22Rv1 (cell line): ENCODE measurements at regions not wholly inside any gene's neighbourhood (a gene's known extent, or its start where the extent isn't known, plus 50 kb on each side); places are given as distances from the start of the nearest gene placed in this dataset.

ENCODE experiments used
- H3K27ac ChIP-seq: fragments of 450-650 bp; 2 replicates; pipeline ENCODE4 v1.5.1; 2017
- CTCF ChIP-seq: fragments of 450-650 bp; IDR thresholded peaks from 2 replicates; pipeline ENCODE4 v1.5.1; 2017; ENCODE audit warnings: mild to moderate bottlenecking
- ZFX ChIP-seq: fragments of 450-650 bp; IDR thresholded peaks from 2 replicates; pipeline ENCODE4 v1.6.1; 2017; ENCODE audit warnings: antibody characterized with exemption, borderline replicate concordance

DNA sequence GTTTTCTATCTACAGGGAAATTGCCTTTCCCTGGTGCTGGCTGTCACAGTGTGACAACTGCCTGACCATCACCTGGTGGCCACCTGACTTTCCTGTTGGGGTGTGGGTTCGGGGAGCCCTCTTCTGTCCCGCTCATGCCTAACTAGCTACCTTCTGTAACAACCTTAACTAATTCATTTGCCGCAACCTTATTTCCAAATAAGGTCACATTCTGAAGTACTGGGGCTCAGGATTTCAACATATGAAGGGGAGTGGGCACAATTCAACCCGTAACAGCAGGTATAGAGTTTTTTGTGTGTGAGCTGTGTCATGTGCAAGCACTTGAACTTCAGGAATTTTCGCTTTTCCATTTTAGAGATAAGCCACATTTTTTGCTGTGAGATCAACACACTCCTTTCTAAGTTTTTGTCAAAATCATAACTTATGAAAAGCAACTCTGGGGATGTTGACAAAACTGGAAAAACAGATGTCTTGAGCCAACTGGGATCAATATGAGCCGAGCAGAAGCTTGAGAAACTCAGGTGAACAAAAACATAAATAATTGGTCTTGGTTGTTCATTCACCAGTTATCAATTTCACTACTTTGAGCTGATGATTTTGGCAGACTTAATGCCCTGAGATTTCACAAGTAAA is 242.0 kb upstream of the RGMA start:
- H3K27ac ChIP-seq = no peak overlapping the region

GRCh38 chr15:93327364-93327763 is 238.4 kb upstream of the RGMA start:
- TF ChIP-seq ZFX (no peak), CTCF (no peak)
- H3K27ac ChIP-seq = no peak overlapping the region

More for the DNA sequence above, 242.0 kb upstream of the RGMA start:
- TF ChIP-seq CTCF (no peak), ZFX (no peak)

DNA sequence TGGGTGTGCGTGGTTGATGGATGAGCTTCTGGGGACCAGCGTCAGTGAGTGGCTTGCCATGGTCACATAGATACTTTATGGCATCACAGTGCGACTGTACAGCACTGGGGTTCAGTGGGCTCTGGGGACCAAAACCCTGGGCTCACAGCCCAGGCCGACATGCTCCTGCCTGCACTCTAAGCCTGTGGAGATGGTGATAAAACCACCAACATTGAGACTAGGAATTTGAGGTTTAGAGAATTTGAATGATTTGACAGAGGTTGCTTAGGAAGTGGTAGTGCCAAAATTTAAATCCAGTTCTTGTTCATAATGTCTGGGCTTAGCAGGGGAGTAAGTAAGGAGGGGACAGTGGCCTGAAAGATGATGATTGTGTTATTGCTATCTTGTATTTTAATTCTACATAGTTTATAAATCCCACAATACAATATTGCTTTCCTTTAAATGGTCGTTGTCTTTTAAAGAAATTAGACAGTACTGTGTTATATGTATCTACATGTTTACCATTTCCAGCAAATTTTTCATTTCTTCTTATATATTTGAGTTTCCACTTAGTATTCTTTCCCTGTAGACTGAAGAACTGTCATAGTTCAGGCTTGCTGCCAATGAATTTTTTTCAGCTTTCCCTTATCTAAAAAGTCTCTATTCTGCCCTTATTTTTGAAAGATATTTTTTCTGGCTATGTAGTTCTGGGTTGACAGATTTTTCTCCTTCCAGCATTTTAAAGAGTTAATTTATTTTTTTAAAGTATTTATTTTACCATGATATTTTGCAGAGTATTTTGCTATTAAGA is 235.4 kb upstream of the RGMA start:
- TF ChIP-seq CTCF (no peak), ZFX (no peak)
- H3K27ac ChIP-seq = no peak overlapping the region

DNA sequence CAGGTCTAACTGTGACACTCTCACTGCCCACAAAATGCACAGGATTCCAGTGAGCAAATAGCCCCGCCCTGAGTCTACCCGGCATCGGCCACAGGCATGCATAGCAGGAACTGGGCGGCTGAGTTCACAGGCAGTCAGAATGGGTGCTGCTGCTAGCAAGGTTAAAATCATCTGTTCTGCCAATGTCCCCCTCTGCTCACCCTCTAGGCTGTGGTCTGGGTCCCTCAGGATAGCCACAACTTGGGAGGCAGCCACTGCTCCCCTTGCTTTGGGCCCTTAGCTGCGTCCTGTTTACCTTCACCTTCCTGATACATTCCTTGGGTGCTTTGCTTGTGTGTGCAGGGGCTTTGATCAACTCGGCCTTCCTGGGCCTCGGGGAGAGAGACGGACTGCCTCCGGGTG is 232.9 kb upstream of the RGMA start:
- TF ChIP-seq ZFX (no peak), CTCF (no peak)
- H3K27ac ChIP-seq = no peak overlapping the region

DNA sequence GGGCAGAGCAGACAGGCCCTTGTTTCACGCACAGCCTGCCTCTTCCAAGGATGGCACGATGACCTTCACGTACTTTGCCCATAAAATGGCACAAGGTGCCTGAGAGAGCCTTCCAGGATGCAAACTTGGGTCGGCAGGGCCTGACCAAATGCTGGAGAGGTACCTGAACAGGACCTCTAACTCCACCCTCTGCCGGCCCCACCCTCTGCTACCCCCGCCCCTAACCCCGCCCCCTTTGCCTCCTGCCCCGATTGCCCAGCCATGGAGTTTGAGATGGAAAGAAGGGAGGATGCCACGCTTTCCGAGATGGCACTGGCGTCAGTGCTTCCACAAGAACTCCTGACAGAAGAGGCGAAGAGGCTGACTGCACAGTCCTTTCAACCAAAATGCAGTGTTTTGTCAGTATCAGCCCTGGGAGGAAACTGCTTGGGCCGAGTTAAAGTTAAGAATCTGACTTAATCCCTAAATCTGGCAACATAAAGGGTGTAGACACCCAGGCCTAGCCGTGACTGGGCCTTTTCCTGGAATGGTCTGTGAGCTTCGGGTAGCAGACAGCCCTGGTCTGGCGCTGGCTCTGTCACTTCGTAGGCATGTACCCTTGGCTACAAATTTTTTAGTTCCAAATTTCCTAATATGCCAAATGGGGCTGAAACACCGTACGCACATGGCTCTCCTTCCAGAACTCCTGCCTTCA is 230.3 kb upstream of the RGMA start:
- no peak for TF ChIP-seq ZFX
- no peak for TF ChIP-seq CTCF

GRCh38 chr15:93317772-93318171 is 228.8 kb upstream of the RGMA start:
- H3K27ac ChIP-seq = no peak overlapping the region
- TF ChIP-seq ZFX (no peak), CTCF (no peak)

More for the DNA sequence above, 230.3 kb upstream of the RGMA start:
- no peak overlapping the region for H3K27ac ChIP-seq

DNA sequence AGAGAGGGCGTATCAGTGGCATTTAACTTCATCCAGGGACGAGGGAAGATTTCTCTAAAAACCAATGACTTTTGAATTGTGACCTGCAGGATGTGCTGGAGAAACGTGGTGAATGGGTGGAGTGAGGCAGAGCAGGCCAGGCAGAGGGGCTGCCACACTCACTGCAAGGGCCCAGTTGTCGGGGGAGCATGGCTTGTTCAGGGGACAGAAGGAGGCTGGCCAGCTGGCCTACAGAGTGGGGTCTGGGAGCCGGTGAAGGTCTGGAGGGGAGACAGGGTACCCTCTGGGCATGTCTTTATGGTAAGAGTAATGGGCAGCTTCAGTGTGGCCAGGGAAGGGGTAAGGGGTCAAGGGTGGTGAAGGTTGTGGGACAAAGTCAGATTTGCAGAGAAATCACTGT is 225.2 kb upstream of the RGMA start:
- no peak overlapping the region for H3K27ac ChIP-seq
- TF ChIP-seq ZFX (no peak), CTCF (no peak)
